Liver (tissue), 3 donors: ENCODE measurements at regions not wholly inside any gene's neighbourhood (a gene's known extent, or its start where the extent isn't known, plus 50 kb on each side); places are given as distances from the start of the nearest gene placed in this dataset.

Source experiments
- EGR1 ChIP-seq, 2 donors: IDR thresholded peaks; 2 replicates each; pipeline ENCODE4 v1.6.1; 2016 to 2018; ENCODE audit warnings: antibody characterized with exemption in 2 of 2, low read depth in 2 of 2
- FOXA1 ChIP-seq: IDR thresholded peaks from 2 replicates; pipeline ENCODE4 v1.6.1; 2016; ENCODE audit warnings: antibody characterized with exemption
- FOXA2 ChIP-seq: IDR thresholded peaks from 2 replicates; pipeline ENCODE4 v1.6.1; 2016; ENCODE audit warnings: antibody characterized with exemption
- HNF4A ChIP-seq, 2 donors: conservative IDR thresholded peaks; 2 replicates each; pipeline ENCODE4 v1.6.1; 2016; ENCODE audit warnings: antibody characterized with exemption in 2 of 2, mild to moderate bottlenecking in 2 of 2
- HNF4G ChIP-seq: IDR thresholded peaks from 2 replicates; pipeline ENCODE4 v1.6.1; 2016; ENCODE audit warnings: antibody characterized with exemption
- RAD21 ChIP-seq, 2 donors: IDR thresholded peaks; 2 replicates each; pipeline ENCODE4 v1.6.1; 2016; ENCODE audit warnings: antibody characterized with exemption in 2 of 2, mild to moderate bottlenecking in 2 of 2
- SP1 ChIP-seq: IDR thresholded peaks from 2 replicates; pipeline ENCODE4 v1.6.1; 2018; ENCODE audit warnings: antibody characterized with exemption, mild to moderate bottlenecking
- TAF1 ChIP-seq: conservative IDR thresholded peaks from 2 replicates; pipeline ENCODE4 v1.6.1; 2016; ENCODE audit warnings: antibody characterized with exemption, mild to moderate bottlenecking
- YY1 ChIP-seq: IDR thresholded peaks from 2 replicates; pipeline ENCODE4 v1.6.1; 2016; ENCODE audit warnings: antibody characterized with exemption, mild to moderate bottlenecking
- TF ChIP-seq, protein P1 (sequence below): IDR thresholded peaks from 2 replicates; pipeline ENCODE4 v1.6.1; 2016; ENCODE audit warnings: antibody characterized with exemption, mild to moderate bottlenecking
- TF ChIP-seq, protein P2 (sequence below): fragments of 150-350 bp; IDR thresholded peaks from 2 replicates; pipeline ENCODE4 v1.5.1; 2017; ENCODE audit warnings: improper control_type of control experiment, low read depth, low read length; ENCODE audit not compliant: missing input control
- TF ChIP-seq, protein P3 (sequence below): IDR thresholded peaks from 2 replicates; pipeline ENCODE4 v1.6.1; 2016; ENCODE audit warnings: antibody characterized with exemption
- donor health status: healthy.
- donor health status: healthy.

DNA sequence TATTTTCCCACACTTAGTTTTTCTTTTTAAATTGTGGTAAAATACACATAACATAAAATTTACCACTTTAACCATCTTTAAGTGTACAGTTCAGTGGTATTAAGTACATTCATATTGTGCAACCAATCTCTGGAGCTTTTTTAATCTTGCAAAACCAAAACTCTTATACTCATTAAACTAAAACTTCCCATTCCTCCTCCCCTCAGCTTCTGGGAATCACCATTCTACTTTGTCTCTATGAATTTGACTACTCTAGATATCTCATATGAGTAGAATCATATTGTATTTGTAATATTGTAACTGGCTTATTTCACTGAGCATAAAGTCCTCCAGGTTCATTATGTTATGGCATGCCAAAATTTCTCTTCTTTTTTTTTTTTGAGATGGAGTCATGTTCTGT lies 86.4 kb upstream of the JAZF1 start:
- TF ChIP-seq, protein P1, sequence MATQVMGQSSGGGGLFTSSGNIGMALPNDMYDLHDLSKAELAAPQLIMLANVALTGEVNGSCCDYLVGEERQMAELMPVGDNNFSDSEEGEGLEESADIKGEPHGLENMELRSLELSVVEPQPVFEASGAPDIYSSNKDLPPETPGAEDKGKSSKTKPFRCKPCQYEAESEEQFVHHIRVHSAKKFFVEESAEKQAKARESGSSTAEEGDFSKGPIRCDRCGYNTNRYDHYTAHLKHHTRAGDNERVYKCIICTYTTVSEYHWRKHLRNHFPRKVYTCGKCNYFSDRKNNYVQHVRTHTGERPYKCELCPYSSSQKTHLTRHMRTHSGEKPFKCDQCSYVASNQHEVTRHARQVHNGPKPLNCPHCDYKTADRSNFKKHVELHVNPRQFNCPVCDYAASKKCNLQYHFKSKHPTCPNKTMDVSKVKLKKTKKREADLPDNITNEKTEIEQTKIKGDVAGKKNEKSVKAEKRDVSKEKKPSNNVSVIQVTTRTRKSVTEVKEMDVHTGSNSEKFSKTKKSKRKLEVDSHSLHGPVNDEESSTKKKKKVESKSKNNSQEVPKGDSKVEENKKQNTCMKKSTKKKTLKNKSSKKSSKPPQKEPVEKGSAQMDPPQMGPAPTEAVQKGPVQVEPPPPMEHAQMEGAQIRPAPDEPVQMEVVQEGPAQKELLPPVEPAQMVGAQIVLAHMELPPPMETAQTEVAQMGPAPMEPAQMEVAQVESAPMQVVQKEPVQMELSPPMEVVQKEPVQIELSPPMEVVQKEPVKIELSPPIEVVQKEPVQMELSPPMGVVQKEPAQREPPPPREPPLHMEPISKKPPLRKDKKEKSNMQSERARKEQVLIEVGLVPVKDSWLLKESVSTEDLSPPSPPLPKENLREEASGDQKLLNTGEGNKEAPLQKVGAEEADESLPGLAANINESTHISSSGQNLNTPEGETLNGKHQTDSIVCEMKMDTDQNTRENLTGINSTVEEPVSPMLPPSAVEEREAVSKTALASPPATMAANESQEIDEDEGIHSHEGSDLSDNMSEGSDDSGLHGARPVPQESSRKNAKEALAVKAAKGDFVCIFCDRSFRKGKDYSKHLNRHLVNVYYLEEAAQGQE, result no peak
- TF ChIP-seq, protein P2, sequence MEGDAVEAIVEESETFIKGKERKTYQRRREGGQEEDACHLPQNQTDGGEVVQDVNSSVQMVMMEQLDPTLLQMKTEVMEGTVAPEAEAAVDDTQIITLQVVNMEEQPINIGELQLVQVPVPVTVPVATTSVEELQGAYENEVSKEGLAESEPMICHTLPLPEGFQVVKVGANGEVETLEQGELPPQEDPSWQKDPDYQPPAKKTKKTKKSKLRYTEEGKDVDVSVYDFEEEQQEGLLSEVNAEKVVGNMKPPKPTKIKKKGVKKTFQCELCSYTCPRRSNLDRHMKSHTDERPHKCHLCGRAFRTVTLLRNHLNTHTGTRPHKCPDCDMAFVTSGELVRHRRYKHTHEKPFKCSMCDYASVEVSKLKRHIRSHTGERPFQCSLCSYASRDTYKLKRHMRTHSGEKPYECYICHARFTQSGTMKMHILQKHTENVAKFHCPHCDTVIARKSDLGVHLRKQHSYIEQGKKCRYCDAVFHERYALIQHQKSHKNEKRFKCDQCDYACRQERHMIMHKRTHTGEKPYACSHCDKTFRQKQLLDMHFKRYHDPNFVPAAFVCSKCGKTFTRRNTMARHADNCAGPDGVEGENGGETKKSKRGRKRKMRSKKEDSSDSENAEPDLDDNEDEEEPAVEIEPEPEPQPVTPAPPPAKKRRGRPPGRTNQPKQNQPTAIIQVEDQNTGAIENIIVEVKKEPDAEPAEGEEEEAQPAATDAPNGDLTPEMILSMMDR, result no peak
- TF ChIP-seq TAF1 (no peak), RAD21 (IDR thresholded peaks at IDR 0.05) (no peak), FOXA2 (no peak), YY1 (no peak), EGR1 (IDR thresholded peaks at IDR 0.05; ENCODE audit: low read depth in 2 of 2) (no peak), HNF4G (no peak), SP1 (no peak), FOXA1 (no peak), HNF4A (conservative IDR thresholded peaks at IDR 0.05) (no peak)
- TF ChIP-seq, protein P3, sequence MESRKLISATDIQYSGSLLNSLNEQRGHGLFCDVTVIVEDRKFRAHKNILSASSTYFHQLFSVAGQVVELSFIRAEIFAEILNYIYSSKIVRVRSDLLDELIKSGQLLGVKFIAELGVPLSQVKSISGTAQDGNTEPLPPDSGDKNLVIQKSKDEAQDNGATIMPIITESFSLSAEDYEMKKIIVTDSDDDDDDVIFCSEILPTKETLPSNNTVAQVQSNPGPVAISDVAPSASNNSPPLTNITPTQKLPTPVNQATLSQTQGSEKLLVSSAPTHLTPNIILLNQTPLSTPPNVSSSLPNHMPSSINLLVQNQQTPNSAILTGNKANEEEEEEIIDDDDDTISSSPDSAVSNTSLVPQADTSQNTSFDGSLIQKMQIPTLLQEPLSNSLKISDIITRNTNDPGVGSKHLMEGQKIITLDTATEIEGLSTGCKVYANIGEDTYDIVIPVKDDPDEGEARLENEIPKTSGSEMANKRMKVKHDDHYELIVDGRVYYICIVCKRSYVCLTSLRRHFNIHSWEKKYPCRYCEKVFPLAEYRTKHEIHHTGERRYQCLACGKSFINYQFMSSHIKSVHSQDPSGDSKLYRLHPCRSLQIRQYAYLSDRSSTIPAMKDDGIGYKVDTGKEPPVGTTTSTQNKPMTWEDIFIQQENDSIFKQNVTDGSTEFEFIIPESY, result no peak
